ENCODE measurements at regions not wholly inside any gene's neighbourhood (a gene's known extent, or its start where the extent isn't known, plus 50 kb on each side); places are given as distances from the start of the nearest gene placed in this dataset.

- no peak for DNase-seq
Measured at GRCh38 chr12:13839365-13840336, 141.8 kb downstream of the GRIN2B start.

- no peak for DNase-seq
Measured at GRCh38 chr12:13836099-13836498, 145.3 kb downstream of the GRIN2B start.

GRCh38 chr12:13835652-13836051, 145.8 kb downstream of the GRIN2B start:
- no peak for DNase-seq

GRCh38 chr12:13834241-13834640, 147.2 kb downstream of the GRIN2B start:
- DNase-seq: no peak

GRCh38 chr12:13817131-13817530, 164.3 kb downstream of the GRIN2B start:
- no peak for DNase-seq

- DNase-seq: no peak
Measured at GRCh38 chr12:13816394-13816793, 165.0 kb downstream of the GRIN2B start.

GRCh38 chr12:13812168-13812567, 169.2 kb downstream of the GRIN2B start:
- no peak for DNase-seq

GRCh38 chr12:13811061-13811460, 170.3 kb downstream of the GRIN2B start:
- DNase-seq: no peak

- DNase-seq: no peak
Measured at GRCh38 chr12:13805041-13805440, 176.4 kb downstream of the GRIN2B start.

- no peak for DNase-seq
Measured at GRCh38 chr12:13801543-13801942, 179.9 kb downstream of the GRIN2B start.

GRCh38 chr12:13799574-13799973, 181.8 kb downstream of the GRIN2B start:
- DNase-seq: no peak

- no peak for DNase-seq
Measured at GRCh38 chr12:13798162-13798561, 183.2 kb downstream of the GRIN2B start.

GRCh38 chr12:13794706-13795105, 186.7 kb downstream of the GRIN2B start:
- no peak for DNase-seq

GRCh38 chr12:13790317-13790716, 191.1 kb downstream of the GRIN2B start:
- DNase-seq: no peak

GRCh38 chr12:13788626-13789025, 192.8 kb downstream of the GRIN2B start:
- DNase-seq: no peak

GRCh38 chr12:13786646-13787045, 194.8 kb downstream of the GRIN2B start:
- DNase-seq: no peak

GRCh38 chr12:13784504-13784903, 196.9 kb downstream of the GRIN2B start:
- DNase-seq: no peak

GRCh38 chr12:13780453-13780852, 200.9 kb downstream of the GRIN2B start:
- no peak for DNase-seq

- no peak for DNase-seq
Measured at GRCh38 chr12:13777374-13777773, 204.0 kb downstream of the GRIN2B start.

GRCh38 chr12:13772264-13772663, 209.1 kb downstream of the GRIN2B start:
- DNase-seq: no peak

GRCh38 chr12:13770576-13770975, 210.8 kb downstream of the GRIN2B start:
- DNase-seq: no peak

GRCh38 chr12:13769966-13770365, 211.4 kb downstream of the GRIN2B start:
- no peak for DNase-seq

GRCh38 chr12:13769273-13769672, 212.1 kb downstream of the GRIN2B start:
- DNase-seq: no peak

GRCh38 chr12:13764748-13765147, 216.7 kb downstream of the GRIN2B start:
- DNase-seq: no peak

GRCh38 chr12:13749389-13749788, 232.0 kb downstream of the GRIN2B start:
- DNase-seq: no peak
